ENCODE measurements at regions not wholly inside any gene's neighbourhood (a gene's known extent, or its start where the extent isn't known, plus 50 kb on each side); places are given as distances from the start of the nearest gene placed in this dataset.
A peak's percentile ranks its signal among the peaks of the same experiment; 100 is the strongest.

DNA sequence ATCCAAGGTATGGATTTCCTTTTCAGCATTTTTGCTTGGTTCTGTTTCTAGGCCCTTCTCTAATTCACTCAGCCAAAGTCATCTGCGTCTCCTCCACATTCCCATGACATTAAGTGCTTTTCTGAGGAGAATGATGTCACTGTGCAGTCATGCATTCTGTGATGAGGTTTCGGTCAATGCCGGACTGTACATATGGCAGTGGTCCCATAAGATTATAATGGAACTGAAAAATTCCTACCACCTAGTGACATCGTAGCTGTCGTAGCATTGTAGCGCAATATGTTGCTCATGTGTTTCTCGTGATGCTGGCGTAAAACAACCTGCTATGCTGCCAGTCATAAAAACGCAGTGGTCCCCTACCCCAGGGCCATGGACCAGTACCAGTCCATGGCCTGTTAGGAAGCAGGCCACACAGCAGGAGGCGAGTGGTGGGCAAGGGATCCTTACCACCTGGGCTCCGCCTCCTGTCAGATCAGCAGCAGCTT is 63.4 kb upstream of the TNFRSF19 start:
- TF ChIP-seq, protein P1, sequence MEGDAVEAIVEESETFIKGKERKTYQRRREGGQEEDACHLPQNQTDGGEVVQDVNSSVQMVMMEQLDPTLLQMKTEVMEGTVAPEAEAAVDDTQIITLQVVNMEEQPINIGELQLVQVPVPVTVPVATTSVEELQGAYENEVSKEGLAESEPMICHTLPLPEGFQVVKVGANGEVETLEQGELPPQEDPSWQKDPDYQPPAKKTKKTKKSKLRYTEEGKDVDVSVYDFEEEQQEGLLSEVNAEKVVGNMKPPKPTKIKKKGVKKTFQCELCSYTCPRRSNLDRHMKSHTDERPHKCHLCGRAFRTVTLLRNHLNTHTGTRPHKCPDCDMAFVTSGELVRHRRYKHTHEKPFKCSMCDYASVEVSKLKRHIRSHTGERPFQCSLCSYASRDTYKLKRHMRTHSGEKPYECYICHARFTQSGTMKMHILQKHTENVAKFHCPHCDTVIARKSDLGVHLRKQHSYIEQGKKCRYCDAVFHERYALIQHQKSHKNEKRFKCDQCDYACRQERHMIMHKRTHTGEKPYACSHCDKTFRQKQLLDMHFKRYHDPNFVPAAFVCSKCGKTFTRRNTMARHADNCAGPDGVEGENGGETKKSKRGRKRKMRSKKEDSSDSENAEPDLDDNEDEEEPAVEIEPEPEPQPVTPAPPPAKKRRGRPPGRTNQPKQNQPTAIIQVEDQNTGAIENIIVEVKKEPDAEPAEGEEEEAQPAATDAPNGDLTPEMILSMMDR (IDR thresholded peaks at IDR 0.05; ENCODE audit: control insufficient read depth, extremely low read depth, insufficient read depth) = no peak
- H3K4me3 ChIP-seq (ENCODE audit: low read depth, low read length) = no peak overlapping the region
- no peak for DNase-seq (ENCODE audit: low read depth)

DNA sequence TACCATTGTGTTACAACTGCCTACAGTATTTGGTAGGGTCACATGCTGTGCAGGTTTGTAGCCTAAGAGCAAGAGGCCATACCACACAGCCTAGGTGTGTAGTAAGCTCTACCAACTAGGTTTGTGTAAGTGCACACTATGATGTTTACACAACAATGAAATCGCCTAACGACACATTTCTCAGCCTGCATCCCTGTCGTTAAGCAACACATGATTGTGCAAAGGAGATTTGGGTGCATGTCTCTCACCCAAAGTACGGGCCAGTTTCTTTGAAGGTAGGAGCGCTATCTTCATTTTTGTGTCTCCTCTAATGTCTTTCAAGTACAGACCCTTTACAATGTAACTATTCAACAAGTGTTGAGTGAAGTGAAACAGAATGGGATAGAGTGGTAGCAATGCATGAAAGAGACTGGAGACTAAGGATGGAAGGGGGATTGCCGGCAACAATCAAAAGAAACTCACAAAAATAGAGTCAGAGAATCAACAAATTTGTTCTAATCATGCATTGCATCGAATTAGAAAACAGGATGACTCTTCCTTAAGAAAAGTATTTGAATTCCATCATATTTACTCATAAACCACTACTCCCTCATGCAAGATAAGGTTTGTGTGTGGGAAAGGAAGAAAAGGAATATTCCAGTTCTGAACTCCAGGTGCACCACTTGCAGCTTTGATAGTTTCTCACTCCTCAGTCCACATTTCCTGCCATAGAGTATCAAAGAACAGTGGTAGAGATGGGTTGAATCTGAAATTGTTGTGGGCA is 60.2 kb upstream of the TNFRSF19 start:
- TF ChIP-seq, protein P1 (IDR thresholded peaks at IDR 0.05; ENCODE audit: control insufficient read depth, extremely low read depth, insufficient read depth) = no peak
- no peak for DNase-seq (ENCODE audit: low read depth)

DNA sequence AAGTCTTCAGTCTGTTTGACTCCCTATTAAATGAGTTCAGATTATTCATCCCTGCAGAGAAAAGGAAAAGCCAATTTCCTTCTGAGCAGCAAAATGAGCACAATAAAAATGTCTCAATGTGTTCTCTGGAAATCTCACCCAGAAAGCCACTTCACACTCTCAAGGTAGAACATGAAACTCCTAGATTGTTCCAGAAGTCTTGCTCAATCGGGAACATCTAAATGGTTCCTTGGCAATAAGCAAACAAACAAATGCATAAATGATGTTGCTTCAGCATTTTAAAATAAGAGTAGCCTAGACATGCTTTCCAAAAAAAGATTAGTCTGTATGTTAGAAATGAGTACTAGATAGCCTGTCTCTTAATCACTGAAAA is 59.7 kb upstream of the TNFRSF19 start:
- no peak overlapping the region for H3K4me3 ChIP-seq (ENCODE audit: low read depth, low read length)
- TF ChIP-seq, protein P1 (IDR thresholded peaks at IDR 0.05; ENCODE audit: control insufficient read depth, extremely low read depth, insufficient read depth) = no peak
- no peak for DNase-seq (ENCODE audit: low read depth)

More for the DNA sequence above, 60.2 kb upstream of the TNFRSF19 start:
- no peak overlapping the region for H3K4me3 ChIP-seq (ENCODE audit: low read depth, low read length)

DNA sequence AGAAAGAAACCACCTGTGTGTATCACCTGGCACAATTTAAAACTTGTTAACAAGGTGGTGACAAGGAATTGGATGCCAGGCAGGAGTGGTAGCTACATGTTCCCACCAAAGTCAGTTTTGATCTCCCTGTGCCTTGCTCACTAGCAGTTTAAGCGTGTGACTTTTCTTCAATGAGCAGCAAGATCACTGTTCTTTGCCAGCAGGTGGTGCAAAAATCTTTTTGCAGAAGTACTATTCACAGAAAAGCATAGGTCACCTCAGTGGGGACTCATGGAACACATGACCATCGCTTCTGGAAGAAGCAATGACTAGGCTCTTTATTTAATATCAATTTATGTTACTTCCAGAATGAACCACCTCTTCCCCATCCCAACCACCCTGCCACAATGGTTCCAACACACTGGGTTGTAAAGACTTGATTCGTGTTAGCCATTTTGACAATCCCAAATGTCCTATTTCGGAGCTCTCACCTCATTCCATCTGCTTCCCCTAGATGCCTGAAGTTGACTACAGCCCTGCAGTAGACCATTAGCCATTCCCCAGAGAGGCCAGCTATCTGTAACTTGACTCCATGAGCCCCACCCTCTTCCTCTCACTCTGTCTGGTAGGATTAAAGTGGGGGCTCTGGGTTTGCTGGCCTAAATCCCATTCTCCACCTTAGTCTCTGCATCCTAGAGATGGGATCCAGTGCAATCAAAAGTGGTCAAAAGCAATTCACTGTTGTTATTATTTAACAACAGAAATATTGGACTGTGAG is 59.1 kb upstream of the TNFRSF19 start:
- peak; percentile 22 for DNase-seq (ENCODE audit: low read depth)
- no peak overlapping the region for H3K4me3 ChIP-seq (ENCODE audit: low read depth, low read length)
- TF ChIP-seq, protein P1 (IDR thresholded peaks at IDR 0.05; ENCODE audit: control insufficient read depth, extremely low read depth, insufficient read depth) = peak; percentile 46

DNA sequence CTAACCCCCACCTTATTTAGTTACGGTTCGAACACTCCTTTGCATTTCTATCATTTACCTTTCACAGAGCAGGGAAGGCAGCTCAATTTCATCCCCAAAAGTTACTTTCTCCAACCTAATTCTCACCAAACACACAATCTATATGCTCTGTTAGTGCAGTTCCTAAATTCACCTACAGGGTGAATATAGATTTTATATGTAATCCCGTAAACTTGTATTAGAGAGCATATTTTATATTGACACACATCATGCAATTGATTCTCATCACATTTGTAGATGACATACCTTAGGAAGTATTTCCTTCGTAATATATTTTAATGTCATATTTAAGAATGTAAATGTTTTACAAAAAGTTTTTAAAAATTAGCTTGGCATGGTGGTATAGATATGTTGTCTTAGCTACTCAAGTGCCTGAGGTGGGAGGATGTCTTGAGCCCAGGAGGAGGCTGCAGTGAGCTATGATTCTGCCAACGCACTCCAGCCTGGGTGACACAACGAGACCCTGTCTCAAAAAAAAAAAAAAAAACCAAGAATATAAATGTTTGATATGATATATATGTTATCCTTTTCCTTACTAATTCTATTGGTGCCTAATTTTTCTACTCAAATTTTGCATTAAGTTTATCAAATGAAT is 57.3 kb upstream of the TNFRSF19 start:
- TF ChIP-seq, protein P1 (IDR thresholded peaks at IDR 0.05; ENCODE audit: control insufficient read depth, extremely low read depth, insufficient read depth) = no peak
- no peak for DNase-seq (ENCODE audit: low read depth)
- no peak overlapping the region for H3K4me3 ChIP-seq (ENCODE audit: low read depth, low read length)

DNA sequence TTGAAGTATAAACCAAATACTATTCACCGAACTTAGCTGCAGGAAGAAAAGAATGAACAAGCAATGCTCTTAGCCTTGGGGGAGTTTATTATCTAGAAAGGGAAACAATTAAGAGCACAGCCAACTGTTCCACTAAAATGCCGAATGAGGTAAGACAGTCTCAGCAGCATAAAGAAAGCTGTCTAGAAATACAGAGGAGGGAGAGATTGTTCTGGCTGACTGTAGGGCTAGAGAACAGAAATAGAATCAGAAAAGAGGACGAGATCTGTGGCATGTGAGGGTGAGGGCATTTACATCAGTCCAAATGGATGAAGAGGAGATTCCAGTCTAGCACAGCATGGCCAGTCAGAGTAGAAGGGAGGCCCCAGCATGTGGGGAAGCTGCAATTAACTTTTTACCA is 56.8 kb upstream of the TNFRSF19 start:
- TF ChIP-seq, protein P1 (IDR thresholded peaks at IDR 0.05; ENCODE audit: control insufficient read depth, extremely low read depth, insufficient read depth) = no peak
- no peak overlapping the region for H3K4me3 ChIP-seq (ENCODE audit: low read depth, low read length)
- DNase-seq (ENCODE audit: low read depth) = no peak

Data from LNCaP clone FGC (cell line).